22Rv1 (cell line): ENCODE measurements at regions not wholly inside any gene's neighbourhood (a gene's known extent, or its start where the extent isn't known, plus 50 kb on each side); places are given as distances from the start of the nearest gene placed in this dataset.

Experiments
- ZFX ChIP-seq: fragments of 450-650 bp; IDR thresholded peaks from 2 replicates; pipeline ENCODE4 v1.6.1; 2017; ENCODE audit warnings: antibody characterized with exemption, borderline replicate concordance
- TF ChIP-seq, protein P1 (sequence below): fragments of 450-650 bp; IDR thresholded peaks from 2 replicates; pipeline ENCODE4 v1.5.1; 2017; ENCODE audit warnings: mild to moderate bottlenecking

GRCh38 chr20:11059659-11060058 lies 385.9 kb upstream of the JAG1 start:
- TF ChIP-seq, protein P1, sequence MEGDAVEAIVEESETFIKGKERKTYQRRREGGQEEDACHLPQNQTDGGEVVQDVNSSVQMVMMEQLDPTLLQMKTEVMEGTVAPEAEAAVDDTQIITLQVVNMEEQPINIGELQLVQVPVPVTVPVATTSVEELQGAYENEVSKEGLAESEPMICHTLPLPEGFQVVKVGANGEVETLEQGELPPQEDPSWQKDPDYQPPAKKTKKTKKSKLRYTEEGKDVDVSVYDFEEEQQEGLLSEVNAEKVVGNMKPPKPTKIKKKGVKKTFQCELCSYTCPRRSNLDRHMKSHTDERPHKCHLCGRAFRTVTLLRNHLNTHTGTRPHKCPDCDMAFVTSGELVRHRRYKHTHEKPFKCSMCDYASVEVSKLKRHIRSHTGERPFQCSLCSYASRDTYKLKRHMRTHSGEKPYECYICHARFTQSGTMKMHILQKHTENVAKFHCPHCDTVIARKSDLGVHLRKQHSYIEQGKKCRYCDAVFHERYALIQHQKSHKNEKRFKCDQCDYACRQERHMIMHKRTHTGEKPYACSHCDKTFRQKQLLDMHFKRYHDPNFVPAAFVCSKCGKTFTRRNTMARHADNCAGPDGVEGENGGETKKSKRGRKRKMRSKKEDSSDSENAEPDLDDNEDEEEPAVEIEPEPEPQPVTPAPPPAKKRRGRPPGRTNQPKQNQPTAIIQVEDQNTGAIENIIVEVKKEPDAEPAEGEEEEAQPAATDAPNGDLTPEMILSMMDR: no peak
- TF ChIP-seq ZFX: no peak
